ENCODE measurements at regions not wholly inside any gene's neighbourhood (a gene's known extent, or its start where the extent isn't known, plus 50 kb on each side); places are given as distances from the start of the nearest gene placed in this dataset.

GRCh38 chr13:26992951-26993719 is 178.5 kb downstream of the USP12 start:
- H3K27me3 ChIP-seq (ENCODE audit: control insufficient read depth, insufficient read depth, low read length), result no peaks in the 10 kb centered on the region
- TF ChIP-seq CTCF (IDR thresholded peaks at IDR 0.05; ENCODE audit: borderline replicate concordance, extremely low read depth, insufficient read depth), result no peak
- H3K36me3 ChIP-seq (ENCODE audit: control insufficient read depth in 2 of 3, insufficient read depth in 3 of 3, low read length in 3 of 3), result no peaks in the 10 kb centered on the region
- no peak overlapping the region for H3K9ac ChIP-seq (ENCODE audit: low read length in 3 of 3)
- FAIRE-seq (no peak), DNase-seq (peak in 1 of 5 donors; percentile 15)
- H3K4me3 ChIP-seq (ENCODE audit: low read length in 3 of 3), result no peak overlapping the region
- H3K27ac ChIP-seq (ENCODE audit: low read depth in 2 of 2, low read length in 2 of 2), result no peak overlapping the region
- no peaks in the 10 kb centered on the region for H3K9me3 ChIP-seq (ENCODE audit: control insufficient read depth in 2 of 3, insufficient read depth in 1 of 3, low read length in 3 of 3)
- H3K4me1 ChIP-seq (ENCODE audit: control insufficient read depth in 2 of 3, insufficient read depth in 2 of 3, low read depth in 1 of 3, low read length in 3 of 3), result peaks cover 0 to 5% (median under 1%) of the 10 kb centered on the region in 3 donors
- intact Hi-C loops (cut with DNase I), result no loop called here

DNA sequence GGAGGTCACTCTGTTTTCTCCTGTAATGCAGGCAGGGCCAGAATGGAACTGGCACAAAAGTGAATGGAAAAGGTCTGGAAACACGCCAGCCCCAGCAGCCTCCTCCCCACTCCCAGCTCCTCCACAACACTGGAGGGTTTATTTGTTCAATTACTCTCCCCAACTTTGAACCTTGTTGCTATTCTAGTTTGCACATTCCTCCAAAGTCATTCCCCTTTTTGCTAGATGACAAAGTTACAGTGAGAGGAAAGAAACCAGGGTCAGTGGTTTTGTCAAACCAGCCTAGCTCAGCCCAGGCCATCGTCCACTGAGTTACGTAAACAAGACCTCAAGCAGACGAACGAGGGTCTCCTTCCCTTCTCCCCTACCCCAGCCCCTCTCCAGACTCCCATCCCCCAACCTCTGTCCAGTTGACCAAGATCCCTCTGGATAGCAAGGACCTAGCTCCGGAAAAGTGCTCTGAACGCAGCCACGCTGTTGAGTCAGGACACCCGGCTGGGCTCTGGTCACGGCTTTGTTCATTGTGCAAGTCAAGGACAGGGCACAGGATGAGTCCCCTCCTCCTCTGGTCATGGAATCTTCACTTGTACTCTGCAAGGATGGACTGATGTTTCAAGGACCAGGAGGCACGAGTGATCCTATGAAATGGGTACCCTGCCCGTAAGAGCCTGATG is 180.0 kb downstream of the USP12 start:
- Histone ChIP-seq H3K4me3 (ENCODE audit: low read length in 3 of 3) (no peak overlapping the region), H3K4me1 (ENCODE audit: control insufficient read depth in 2 of 3, insufficient read depth in 2 of 3, low read depth in 1 of 3, low read length in 3 of 3) (peaks cover 0 to 5% (median 2%) of the 10 kb centered on the region in 3 donors), H3K27me3 (ENCODE audit: control insufficient read depth, insufficient read depth, low read length) (no peaks in the 10 kb centered on the region), H3K9me3 (ENCODE audit: control insufficient read depth in 2 of 3, insufficient read depth in 1 of 3, low read length in 3 of 3) (no peaks in the 10 kb centered on the region), H3K9ac (ENCODE audit: low read length in 3 of 3) (no peak overlapping the region), H3K27ac (ENCODE audit: low read depth in 2 of 2, low read length in 2 of 2) (peak overlapping the region in 1 of 2 donors; percentile 11), H3K36me3 (ENCODE audit: control insufficient read depth in 2 of 3, insufficient read depth in 3 of 3, low read length in 3 of 3) (no peaks in the 10 kb centered on the region)
- no peak for TF ChIP-seq CTCF (IDR thresholded peaks at IDR 0.05; ENCODE audit: borderline replicate concordance, extremely low read depth, insufficient read depth)
- no peak for FAIRE-seq
- DNase-seq, result peak in 1 of 5 donors; percentile 13
- intact Hi-C loops (cut with DNase I), result no loop called here

GRCh38 chr13:26989957-26990713 is 181.5 kb downstream of the USP12 start:
- Histone ChIP-seq H3K9me3 (ENCODE audit: control insufficient read depth in 2 of 3, insufficient read depth in 1 of 3, low read length in 3 of 3) (no peaks in the 10 kb centered on the region), H3K27me3 (ENCODE audit: control insufficient read depth, insufficient read depth, low read length) (no peaks in the 10 kb centered on the region), H3K36me3 (ENCODE audit: control insufficient read depth in 2 of 3, insufficient read depth in 3 of 3, low read length in 3 of 3) (no peaks in the 10 kb centered on the region), H3K4me3 (ENCODE audit: low read length in 3 of 3) (no peak overlapping the region), H3K27ac (ENCODE audit: low read depth in 2 of 2, low read length in 2 of 2) (no peak overlapping the region), H3K9ac (ENCODE audit: low read length in 3 of 3) (no peak overlapping the region), H3K4me1 (ENCODE audit: control insufficient read depth in 2 of 3, insufficient read depth in 2 of 3, low read depth in 1 of 3, low read length in 3 of 3) (peaks cover 0 to 5% (median 2%) of the 10 kb centered on the region in 3 donors)
- DNase-seq (peak in 1 of 5 donors; percentile 30), FAIRE-seq (no peak)
- no peak for TF ChIP-seq CTCF (IDR thresholded peaks at IDR 0.05; ENCODE audit: borderline replicate concordance, extremely low read depth, insufficient read depth)
- intact Hi-C loops (cut with DNase I), result loop anchor here (5.0 to 10.0 kb wide), 2 partner anchors 285 to 367 kb away; partner anchors contain the start of gene RASL11A

All from kidney (tissue), 13 donors.